HepG2 (cell line): ENCODE measurements at regions not wholly inside any gene's neighbourhood (a gene's known extent, or its start where the extent isn't known, plus 50 kb on each side); places are given as distances from the start of the nearest gene placed in this dataset.

Experiments used
- ATAC-seq: fragments of 200-7000 bp; cut with Tn5 transposase; 3 replicates; pipeline ENCODE4 v1.9.1; 2020; ENCODE audit warnings: mild to moderate bottlenecking, moderate library complexity
- BruUV-seq: library from RNA; stranded (reverse); fragments of 400-500 nt; replicated peaks from 2 replicates; lab custom pipeline; 2021; lab: Mats Ljungman, UMichigan
- CTCF ChIA-PET: fragments of 300-600 bp; formaldehyde crosslinking; extraction: SDS; loops from one replicate; lab custom pipeline; 2021; ENCODE audit warnings: low total read pairs, inconsistent platforms, low intra/inter-chr PET ratio; lab: Yijun Ruan, JAX
- POLR2A ChIA-PET: fragments of 350-600 bp; sonication (Branson Sonifier 250); formaldehyde crosslinking; loops from one replicate; lab custom pipeline; 2020; ENCODE audit warnings: antibody characterized with exemption, inconsistent platforms; lab: Yijun Ruan, JAX
- DNase-seq: peaks from one replicate; pipeline ENCODE4 v3.0.0-alpha.2; 2015; ENCODE audit warnings: low spot score
- FAIRE-seq: peaks from 3 replicates; lab custom pipeline; 2011; peaks lifted over from hg19 to GRCh38; lab: Jason Lieb, UNC
- H2AFZ ChIP-seq: one replicate; pipeline ENCODE4 v1.6.1; 2011; ENCODE audit warnings: low read length, inconsistent platforms
- H3K27ac ChIP-seq: fragments of 300-600 bp; 3 replicates; pipeline ENCODE4 v1.8.0; 2011; ENCODE audit warnings: mixed run types, mild to moderate bottlenecking, mixed read lengths, low read length, inconsistent platforms; ENCODE audit not compliant: insufficient read depth; ENCODE audit errors: extremely low read length
- H3K27me3 ChIP-seq, 2 experiments: fragments of 200-600 bp in 1 of 2; 2 replicates in 1 of 2; 3 replicates in 1 of 2; pipeline versions ENCODE4 v1.6.0 to v1.8.0; 2011; ENCODE audit warnings: low read length in 2 of 2, mild to moderate bottlenecking in 2 of 2, moderate library complexity in 2 of 2, inconsistent platforms in 1 of 2; ENCODE audit not compliant: insufficient read depth in 2 of 2, control insufficient read depth in 1 of 2
- H3K36me3 ChIP-seq, 2 experiments: fragments of 200-600 bp in 1 of 2; replicated peaks in 1 of 2; 2 replicates in 1 of 2; 3 replicates in 1 of 2; pipeline versions ENCODE4 v1.5.1 to v1.8.0; 2011; ENCODE audit warnings: low read length in 2 of 2, inconsistent platforms in 1 of 2; ENCODE audit not compliant: insufficient read depth in 2 of 2, control insufficient read depth in 1 of 2
- H3K4me1 ChIP-seq: 2 replicates; pipeline ENCODE4 v1.5.1; 2012; ENCODE audit warnings: low read length, inconsistent platforms; ENCODE audit not compliant: insufficient read depth
- H3K4me2 ChIP-seq: 2 replicates; pipeline ENCODE4 v1.6.0; 2011; ENCODE audit warnings: low read depth, low read length, inconsistent platforms
- H3K4me3 ChIP-seq, 3 experiments: fragments of 200-600 bp in 1 of 3; sonication (generic), shearing (Covaris generic) in 1 of 3; replicated peaks in 1 of 3; 2 replicates each; pipeline ENCODE4 v1.5.1; 2011 to 2016; ENCODE audit warnings: low read length in 3 of 3, inconsistent platforms in 2 of 3, low read depth in 2 of 3, mild to moderate bottlenecking in 2 of 3, control low read depth in 1 of 3, mixed read lengths in 1 of 3; ENCODE audit not compliant: insufficient read depth in 1 of 3
- H3K79me2 ChIP-seq: one replicate; pipeline ENCODE4 v1.6.1; 2011; ENCODE audit warnings: low read length, inconsistent platforms; ENCODE audit not compliant: insufficient read depth
- H3K9ac ChIP-seq: 2 replicates; pipeline ENCODE4 v1.6.0; 2011; ENCODE audit warnings: mild to moderate bottlenecking, low read depth, low read length, inconsistent platforms; ENCODE audit not compliant: insufficient read depth
- H3K9me3 ChIP-seq: 2 replicates; pipeline ENCODE4 v1.5.1; 2012; ENCODE audit warnings: mild to moderate bottlenecking, low read length
- H4K20me1 ChIP-seq: 2 replicates; pipeline ENCODE4 v1.6.0; 2011; ENCODE audit warnings: inconsistent platforms, mild to moderate bottlenecking, low read length, moderate library complexity; ENCODE audit not compliant: insufficient read depth
- CAMTA2 ChIP-seq: sonication (generic); formaldehyde crosslinking; IDR thresholded peaks from 2 replicates; pipeline ENCODE4 v1.4.0; 2020; ENCODE audit warnings: mild to moderate bottlenecking, missing genetic modification reagents, borderline replicate concordance
- RBAK ChIP-seq: sonication (generic); formaldehyde crosslinking; IDR thresholded peaks from 2 replicates; pipeline ENCODE4 v1.5.1; 2020; ENCODE audit warnings: mild to moderate bottlenecking, missing genetic modification reagents
- RCOR2 ChIP-seq: IDR thresholded peaks from 2 replicates; pipeline ENCODE4 v1.6.1; 2016; ENCODE audit warnings: missing biosample characterization, missing genetic modification reagents
- THYN1 ChIP-seq: sonication (generic); formaldehyde crosslinking; IDR thresholded peaks from 2 replicates; pipeline ENCODE4 v1.8.1; 2023; ENCODE audit warnings: low read depth, mild to moderate bottlenecking, moderate library complexity, missing genetic modification reagents, borderline replicate concordance
- TRIM24 ChIP-seq: sonication (generic); formaldehyde crosslinking; IDR thresholded peaks from 2 replicates; pipeline ENCODE4 v1.8.0; 2022; ENCODE audit warnings: mild to moderate bottlenecking, missing genetic modification reagents
- ZFP36L1 ChIP-seq: sonication (generic); formaldehyde crosslinking; IDR thresholded peaks from 2 replicates; pipeline ENCODE4 v1.8.0; 2022; ENCODE audit warnings: mild to moderate bottlenecking, missing genetic modification reagents, moderate library complexity
- ZNF430 ChIP-seq: sonication (generic); formaldehyde crosslinking; IDR thresholded peaks from 2 replicates; pipeline ENCODE4 v1.9.0; 2021; ENCODE audit warnings: mild to moderate bottlenecking, missing genetic modification reagents
- ZNF619 ChIP-seq: sonication (generic); formaldehyde crosslinking; IDR thresholded peaks from 2 replicates; pipeline ENCODE4 v1.4.0; 2020; ENCODE audit warnings: mild to moderate bottlenecking, missing genetic modification reagents
- ZNF703 ChIP-seq: sonication (generic); formaldehyde crosslinking; IDR thresholded peaks from 2 replicates; pipeline ENCODE4 v1.5.1; 2020; ENCODE audit warnings: missing genetic modification reagents, mild to moderate bottlenecking, moderate library complexity, borderline replicate concordance
- ZNF746 ChIP-seq: sonication (generic); formaldehyde crosslinking; IDR thresholded peaks from 2 replicates; pipeline ENCODE4 v1.8.0; 2022; ENCODE audit warnings: mild to moderate bottlenecking, missing genetic modification reagents
- WGBS: methylation state at CpG from one replicate; pipeline ENCODE4 v1.1.6; 2017; ENCODE audit warnings: low lambda C conversion rate; 5-methylcytosine and 5-hydroxymethylcytosine counted together
- in situ Hi-C: cut with HindIII; loops from 2 replicates; pipeline ENCODE4 v1.10.0; 2017; ENCODE audit warnings: low pct_unique_long_range_greater_than_20kb; ENCODE audit not compliant: extremely low pct_ligation_motif_present
- intact Hi-C: fragments of 100-400 bp; cut with micrococcal nuclease; formaldehyde crosslinking; loops from one replicate; pipeline ENCODE4 v1.10.0; 2022; ENCODE audit not compliant: unreplicated experiment
- TF ChIP-seq, protein P1 (sequence below): sonication (generic); formaldehyde crosslinking; IDR thresholded peaks from 2 replicates; pipeline ENCODE4 v1.5.1; 2020; ENCODE audit warnings: missing genetic modification reagents, mild to moderate bottlenecking, borderline replicate concordance

- POLR2A ChIA-PET, result no interaction called here
- no peaks in the 10 kb centered on the region for H3K79me2 ChIP-seq
- no peak for FAIRE-seq
- TF ChIP-seq, protein P1, sequence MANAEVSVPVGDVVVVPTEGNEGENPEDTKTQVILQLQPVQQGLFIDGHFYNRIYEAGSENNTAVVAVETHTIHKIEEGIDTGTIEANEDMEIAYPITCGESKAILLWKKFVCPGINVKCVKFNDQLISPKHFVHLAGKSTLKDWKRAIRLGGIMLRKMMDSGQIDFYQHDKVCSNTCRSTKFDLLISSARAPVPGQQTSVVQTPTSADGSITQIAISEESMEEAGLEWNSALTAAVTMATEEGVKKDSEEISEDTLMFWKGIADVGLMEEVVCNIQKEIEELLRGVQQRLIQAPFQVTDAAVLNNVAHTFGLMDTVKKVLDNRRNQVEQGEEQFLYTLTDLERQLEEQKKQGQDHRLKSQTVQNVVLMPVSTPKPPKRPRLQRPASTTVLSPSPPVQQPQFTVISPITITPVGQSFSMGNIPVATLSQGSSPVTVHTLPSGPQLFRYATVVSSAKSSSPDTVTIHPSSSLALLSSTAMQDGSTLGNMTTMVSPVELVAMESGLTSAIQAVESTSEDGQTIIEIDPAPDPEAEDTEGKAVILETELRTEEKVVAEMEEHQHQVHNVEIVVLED (CRISPR knock-in tag), result no peak
- TF ChIP-seq ZNF430 (CRISPR knock-in tag) (no peak), ZNF703 (CRISPR knock-in tag) (no peak)
- TF ChIP-seq, all 625 proteins: peak for 0
- Histone ChIP-seq H3K4me3 (no peak overlapping the region), H4K20me1 (no peaks in the 10 kb centered on the region), H3K36me3 (no peaks in the 10 kb centered on the region), H2AFZ (no peak overlapping the region), H3K27ac (no peak overlapping the region), H3K4me1 (no peaks in the 10 kb centered on the region), H3K27me3 (no peaks in the 10 kb centered on the region), H3K9me3 (no peaks in the 10 kb centered on the region), H3K4me2 (no peak overlapping the region), H3K9ac (no peak overlapping the region)
- in situ Hi-C loops (no loop called here), intact Hi-C loops (no loop called here)
- CTCF ChIA-PET, result no interaction called here
- DNase-seq, result no peak
- 51% methylated on average over 5 of the region's 5 CpGs for WGBS
- no peak for ATAC-seq
- BruUV-seq, result no TSS peak
Observed at GRCh38 chr11:90510839-90511238, 288.0 kb upstream of the CHORDC1 start.

DNA sequence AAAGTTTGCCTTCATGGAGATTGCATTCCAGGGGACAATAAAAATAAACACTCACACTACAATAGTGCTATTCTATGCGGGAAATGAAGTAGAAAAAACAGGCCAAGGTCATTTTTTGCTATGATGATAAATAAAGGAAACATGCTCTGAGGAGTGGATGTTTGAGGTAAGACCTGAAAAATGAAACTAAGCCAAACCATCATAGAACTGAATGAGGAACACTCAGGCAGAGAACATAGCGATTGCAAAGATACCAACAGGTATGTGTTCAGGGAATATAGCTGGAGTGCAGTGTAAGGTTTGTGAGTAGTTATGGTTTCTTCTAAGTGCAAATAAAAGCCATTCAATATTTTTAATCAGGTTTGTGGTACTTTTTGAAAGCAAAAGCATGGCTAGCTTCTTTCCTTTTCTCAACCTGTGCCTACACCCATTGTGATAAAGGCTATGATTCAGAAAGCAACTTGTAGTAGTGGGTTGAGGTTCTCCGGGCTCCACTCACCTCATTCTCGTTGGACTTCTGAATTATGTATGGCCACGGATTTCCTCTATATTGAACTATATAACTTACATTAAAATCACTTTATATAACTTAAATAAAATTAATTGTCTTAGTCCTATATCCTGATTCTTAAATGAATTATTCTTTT is 278.2 kb upstream of the CHORDC1 start:
- WGBS, result 39% methylated on average over 5 of the region's 5 CpGs
- intact Hi-C loops, result no loop called here
- TF ChIP-seq THYN1 (CRISPR knock-in tag) (no peak), ZNF619 (CRISPR knock-in tag) (no peak), CAMTA2 (CRISPR knock-in tag) (no peak), ZFP36L1 (no peak), RBAK (CRISPR knock-in tag) (no peak), ZNF746 (CRISPR knock-in tag) (no peak), RCOR2 (CRISPR knock-in tag) (no peak), TRIM24 (CRISPR knock-in tag) (no peak)
- Histone ChIP-seq H3K9ac (no peak overlapping the region), H3K4me2 (no peak overlapping the region), H3K9me3 (peaks cover 25% of the 10 kb centered on the region; the same call in 1 of the 2 replicates), H3K4me3 (no peak overlapping the region), H3K4me1 (no peaks in the 10 kb centered on the region), H3K79me2 (no peaks in the 10 kb centered on the region), H4K20me1 (no peaks in the 10 kb centered on the region), H3K36me3 (no peaks in the 10 kb centered on the region), H3K27ac (no peak overlapping the region), H2AFZ (no peak overlapping the region), H3K27me3 (no peaks in the 10 kb centered on the region)
- POLR2A ChIA-PET, result no interaction called here
- CTCF ChIA-PET, result no interaction called here
- in situ Hi-C loops, result no loop called here
- no peak for DNase-seq
- ATAC-seq, result no peak
- BruUV-seq, result no TSS peak
- no peak for FAIRE-seq
